ENCODE measurements at regions not wholly inside any gene's neighbourhood (a gene's known extent, or its start where the extent isn't known, plus 50 kb on each side); places are given as distances from the start of the nearest gene placed in this dataset.

GRCh38 chr5:58145397-58145934 lies 314.4 kb downstream of the PLK2 start:
- Histone ChIP-seq H3K27me3 (ENCODE audit: control insufficient read depth, insufficient read depth, low read length, poor library complexity, severe bottlenecking) (no peaks in the 10 kb centered on the region), H3K4me1 (ENCODE audit: control insufficient read depth, insufficient read depth, low read length) (no peaks in the 10 kb centered on the region), H3K27ac (ENCODE audit: low read depth, low read length) (no peak overlapping the region), H3K36me3 (ENCODE audit: control insufficient read depth, insufficient read depth, low read length) (no peaks in the 10 kb centered on the region), H3K4me3 (ENCODE audit: low read length) (no peak overlapping the region), H3K9me3 (ENCODE audit: control insufficient read depth, low read length) (no peaks in the 10 kb centered on the region), H3K9ac (ENCODE audit: extremely low read depth, low read length, poor library complexity, severe bottlenecking) (no peak overlapping the region)
- no peaks in the 10 kb centered on the region for H3K27me3 Mint-ChIP-seq (ENCODE audit: insufficient read depth)
- no peak for TF ChIP-seq CTCF (conservative IDR thresholded peaks at IDR 0.05)
- H3K4me1 Mint-ChIP-seq = peaks cover 5% of the 10 kb centered on the region
- H3K9me3 Mint-ChIP-seq = no peaks in the 10 kb centered on the region
- H3K36me3 Mint-ChIP-seq (ENCODE audit: low read depth) = no peaks in the 10 kb centered on the region
- H3K27ac Mint-ChIP-seq = no peak overlapping the region
- DNase-seq = no peak
- 96 to 99% methylated on average over 7 to 10 of the region's 11 CpGs for WGBS, 2 experiments (ENCODE audit: insufficient coverage in 1 of 2, insufficient read length in 1 of 2)
- no peak overlapping the region for H3K4me3 Mint-ChIP-seq

GRCh38 chr5:58143727-58144126 lies 316.2 kb downstream of the PLK2 start:
- TF ChIP-seq CTCF (conservative IDR thresholded peaks at IDR 0.05) = no peak
- H3K27ac ChIP-seq (ENCODE audit: low read depth, low read length) = no peak overlapping the region
- H3K4me3 ChIP-seq (ENCODE audit: low read length) = no peak overlapping the region
- Mint-ChIP-seq H3K4me1 (peaks cover 5% of the 10 kb centered on the region), H3K4me3 (no peak overlapping the region), H3K9me3 (no peaks in the 10 kb centered on the region), H3K27me3 (ENCODE audit: insufficient read depth) (no peaks in the 10 kb centered on the region), H3K27ac (no peak overlapping the region), H3K36me3 (ENCODE audit: low read depth) (no peaks in the 10 kb centered on the region)
- no peak overlapping the region for H3K9ac ChIP-seq (ENCODE audit: extremely low read depth, low read length, poor library complexity, severe bottlenecking)
- H3K27me3 ChIP-seq (ENCODE audit: control insufficient read depth, insufficient read depth, low read length, poor library complexity, severe bottlenecking) = no peaks in the 10 kb centered on the region
- no peaks in the 10 kb centered on the region for H3K9me3 ChIP-seq (ENCODE audit: control insufficient read depth, low read length)
- no peaks in the 10 kb centered on the region for H3K36me3 ChIP-seq (ENCODE audit: control insufficient read depth, insufficient read depth, low read length)
- H3K4me1 ChIP-seq (ENCODE audit: control insufficient read depth, insufficient read depth, low read length) = no peaks in the 10 kb centered on the region
- WGBS, 2 experiments (ENCODE audit: insufficient coverage in 1 of 2, insufficient read length in 1 of 2) = 89 to 94% methylated on average over 1 to 2 of the region's 2 CpGs
- no peak for DNase-seq

- Mint-ChIP-seq H3K36me3 (ENCODE audit: low read depth) (no peaks in the 10 kb centered on the region), H3K27ac (no peak overlapping the region), H3K4me3 (no peak overlapping the region), H3K27me3 (ENCODE audit: insufficient read depth) (no peaks in the 10 kb centered on the region), H3K9me3 (no peaks in the 10 kb centered on the region), H3K4me1 (peaks cover 5% of the 10 kb centered on the region)
- Histone ChIP-seq H3K9me3 (ENCODE audit: control insufficient read depth, low read length) (no peaks in the 10 kb centered on the region), H3K27me3 (ENCODE audit: control insufficient read depth, insufficient read depth, low read length, poor library complexity, severe bottlenecking) (no peaks in the 10 kb centered on the region), H3K27ac (ENCODE audit: low read depth, low read length) (no peak overlapping the region), H3K36me3 (ENCODE audit: control insufficient read depth, insufficient read depth, low read length) (no peaks in the 10 kb centered on the region), H3K4me1 (ENCODE audit: control insufficient read depth, insufficient read depth, low read length) (no peaks in the 10 kb centered on the region), H3K9ac (ENCODE audit: extremely low read depth, low read length, poor library complexity, severe bottlenecking) (no peak overlapping the region), H3K4me3 (ENCODE audit: low read length) (no peak overlapping the region)
- TF ChIP-seq CTCF (conservative IDR thresholded peaks at IDR 0.05) = no peak
- no peak for DNase-seq
- WGBS, 2 experiments (ENCODE audit: insufficient coverage in 1 of 2, insufficient read length in 1 of 2) = 100% methylated on average over 1 of the region's 1 CpG; no CpG with 5 or more reads in 1 of the 2 experiments
These were observed 316.7 kb downstream of the PLK2 start for GRCh38 chr5:58143181-58143580.

All from endodermal cell (in vitro differentiated cells).